Keratinocyte (primary cell): ENCODE measurements at regions not wholly inside any gene's neighbourhood (a gene's known extent, or its start where the extent isn't known, plus 50 kb on each side); places are given as distances from the start of the nearest gene placed in this dataset.

ENCODE experiments used
- DNase-seq: peaks from one replicate; pipeline ENCODE4 v3.0.0-alpha.2; 2011; ENCODE audit warnings: low read depth, missing footprints, low spot score
- FAIRE-seq: peaks from 2 replicates; lab custom pipeline; 2011; peaks lifted over from hg19 to GRCh38; lab: Jason Lieb, UNC
- H2AFZ ChIP-seq: 2 replicates; pipeline ENCODE4 v1.6.0; 2012; ENCODE audit warnings: low read length, control low read depth, inconsistent platforms; ENCODE audit not compliant: control insufficient read depth
- H3K27ac ChIP-seq: 2 replicates; pipeline ENCODE4 v1.5.1; 2011; ENCODE audit warnings: low read length; ENCODE audit not compliant: control insufficient read depth, insufficient read depth
- H3K27me3 ChIP-seq: 3 replicates; pipeline ENCODE4 v1.6.0; 2011; ENCODE audit warnings: low read length; ENCODE audit not compliant: control insufficient read depth, insufficient read depth; ENCODE audit errors: extremely low read depth
- H3K36me3 ChIP-seq, 2 experiments: 2 replicates in 1 of 2; 3 replicates in 1 of 2; pipeline ENCODE4 v1.5.1; 2011; ENCODE audit warnings: low read length in 2 of 2, mild to moderate bottlenecking in 1 of 2; ENCODE audit not compliant: control insufficient read depth in 2 of 2, insufficient read depth in 2 of 2; ENCODE audit errors: extremely low read depth in 1 of 2
- H3K4me1 ChIP-seq: 3 replicates; pipeline ENCODE4 v1.5.1; 2011; ENCODE audit warnings: low read length; ENCODE audit not compliant: control insufficient read depth, insufficient read depth; ENCODE audit errors: extremely low read depth
- H3K4me2 ChIP-seq: 3 replicates; pipeline ENCODE4 v1.6.0; 2011; ENCODE audit warnings: low read depth, low read length; ENCODE audit not compliant: control insufficient read depth, insufficient read depth; ENCODE audit errors: extremely low read depth
- H3K4me3 ChIP-seq, 3 experiments: fragments of 200-600 bp in 1 of 3; sonication (generic) in 1 of 3; 2 replicates in 2 of 3; 3 replicates in 1 of 3; pipeline ENCODE4 v1.5.1; 2011 to 2016; ENCODE audit warnings: low read length in 3 of 3, mild to moderate bottlenecking in 3 of 3, control low read depth in 2 of 3, inconsistent platforms in 1 of 3, low read depth in 1 of 3, mixed read lengths in 1 of 3, mixed run types in 1 of 3, moderate library complexity in 1 of 3; ENCODE audit not compliant: control insufficient read depth in 2 of 3, insufficient read depth in 2 of 3; ENCODE audit errors: extremely low read depth in 1 of 3
- H3K79me2 ChIP-seq: 2 replicates; pipeline ENCODE4 v1.6.0; 2012; ENCODE audit warnings: low read length; ENCODE audit not compliant: control insufficient read depth, insufficient read depth
- H3K9ac ChIP-seq: 3 replicates; pipeline ENCODE4 v1.6.0; 2011; ENCODE audit warnings: low read length; ENCODE audit not compliant: control insufficient read depth, insufficient read depth; ENCODE audit errors: extremely low read depth
- H3K9me1 ChIP-seq: 3 replicates; pipeline ENCODE4 v1.6.0; 2011; ENCODE audit warnings: low read length; ENCODE audit not compliant: control insufficient read depth, insufficient read depth; ENCODE audit errors: extremely low read depth
- H3K9me3 ChIP-seq: 2 replicates; pipeline ENCODE4 v1.5.1; 2012; ENCODE audit warnings: low read depth, low read length; ENCODE audit not compliant: control insufficient read depth
- H4K20me1 ChIP-seq: 3 replicates; pipeline ENCODE4 v1.6.0; 2011; ENCODE audit warnings: low read length; ENCODE audit not compliant: control insufficient read depth, insufficient read depth; ENCODE audit errors: extremely low read depth
- CTCF ChIP-seq, 3 experiments: IDR thresholded peaks in 1 of 3; conservative IDR thresholded peaks in 1 of 3; optimal IDR thresholded peaks in 1 of 3; 2 replicates in 2 of 3; 3 replicates in 1 of 3; pipeline versions ENCODE3 to v1.5.1; 2011; ENCODE audit warnings: low read length in 3 of 3, mild to moderate bottlenecking in 3 of 3, moderate library complexity in 2 of 3, control low read depth in 1 of 3, inconsistent platforms in 1 of 3; ENCODE audit not compliant: insufficient read depth in 2 of 3; ENCODE audit errors: extremely low read depth in 1 of 3
- EZH2 ChIP-seq: IDR thresholded peaks from one replicate; pipeline ENCODE4 v1.6.1; 2012; ENCODE audit warnings: inconsistent platforms, mild to moderate bottlenecking, low read length, moderate library complexity
- dilution Hi-C: fragments of 300-500 bp; cut with MboI; formaldehyde crosslinking; loops from one replicate; pipeline ENCODE4 v1.7.0; 2020; ENCODE audit warnings: low sequenced_read_pairs; ENCODE audit not compliant: extremely low pct_ligation_motif_present

GRCh38 chr5:101364469-101364868 lies 461.4 kb upstream of the ST8SIA4 start:
- H3K4me3 ChIP-seq: no peak overlapping the region
- no peak for TF ChIP-seq EZH2
- TF ChIP-seq CTCF (optimal IDR thresholded peaks at IDR 0.05 in 1 of 3, IDR thresholded peaks at IDR 0.05 in 1 of 3, conservative IDR thresholded peaks at IDR 0.05 in 1 of 3; ENCODE audit: extremely low read depth in 1 of 3, insufficient read depth in 2 of 3, low read length in 3 of 3): no peak
- no peaks in the 10 kb centered on the region for H3K36me3 ChIP-seq
- H4K20me1 ChIP-seq: no peaks in the 10 kb centered on the region
- FAIRE-seq: no peak
- H3K4me2 ChIP-seq: no peak overlapping the region
- H2AFZ ChIP-seq: no peak overlapping the region
- dilution Hi-C loops: no loop called here
- no peaks in the 10 kb centered on the region for H3K27me3 ChIP-seq
- no peak overlapping the region for H3K27ac ChIP-seq
- no peaks in the 10 kb centered on the region for H3K4me1 ChIP-seq
- no peaks in the 10 kb centered on the region for H3K79me2 ChIP-seq
- no peaks in the 10 kb centered on the region for H3K9me3 ChIP-seq
- no peak for DNase-seq
- no peak overlapping the region for H3K9ac ChIP-seq
- no peaks in the 10 kb centered on the region for H3K9me1 ChIP-seq

GRCh38 chr5:101362067-101362466 lies 459.0 kb upstream of the ST8SIA4 start:
- FAIRE-seq: no peak
- H3K36me3 ChIP-seq: no peaks in the 10 kb centered on the region

More at GRCh38 chr5:101362067-101362466, 459.0 kb upstream of the ST8SIA4 start:
- H3K79me2 ChIP-seq: no peaks in the 10 kb centered on the region
- DNase-seq: no peak
- dilution Hi-C loops: no loop called here
- H3K9me3 ChIP-seq: no peaks in the 10 kb centered on the region
- no peak overlapping the region for H3K27ac ChIP-seq
- no peak overlapping the region for H2AFZ ChIP-seq
- H3K9me1 ChIP-seq: no peaks in the 10 kb centered on the region
- no peak overlapping the region for H3K4me3 ChIP-seq
- H3K4me1 ChIP-seq: no peaks in the 10 kb centered on the region
- no peaks in the 10 kb centered on the region for H4K20me1 ChIP-seq
- H3K9ac ChIP-seq: no peak overlapping the region
- no peak overlapping the region for H3K4me2 ChIP-seq
- H3K27me3 ChIP-seq: no peaks in the 10 kb centered on the region
- TF ChIP-seq EZH2 (no peak), CTCF (optimal IDR thresholded peaks at IDR 0.05 in 1 of 3, IDR thresholded peaks at IDR 0.05 in 1 of 3, conservative IDR thresholded peaks at IDR 0.05 in 1 of 3; ENCODE audit: extremely low read depth in 1 of 3, insufficient read depth in 2 of 3, low read length in 3 of 3) (no peak)
